GM18508 (cell line): ENCODE measurements at regions not wholly inside any gene's neighbourhood (a gene's known extent, or its start where the extent isn't known, plus 50 kb on each side); places are given as distances from the start of the nearest gene placed in this dataset.
"Not testable (repeated sequence)": the region's sequence is repeated elsewhere in the genome, so short reads cannot be mapped to it uniquely, and the experiment has no call there.

Experiments
- ATAC-seq: cut with Tn5 transposase; IDR thresholded peaks from one replicate; pipeline ENCODE4 v1.9.1; 2021; ENCODE audit warnings: moderate number of reproducible peaks; ENCODE audit not compliant: insufficient read depth, unreplicated experiment

DNA sequence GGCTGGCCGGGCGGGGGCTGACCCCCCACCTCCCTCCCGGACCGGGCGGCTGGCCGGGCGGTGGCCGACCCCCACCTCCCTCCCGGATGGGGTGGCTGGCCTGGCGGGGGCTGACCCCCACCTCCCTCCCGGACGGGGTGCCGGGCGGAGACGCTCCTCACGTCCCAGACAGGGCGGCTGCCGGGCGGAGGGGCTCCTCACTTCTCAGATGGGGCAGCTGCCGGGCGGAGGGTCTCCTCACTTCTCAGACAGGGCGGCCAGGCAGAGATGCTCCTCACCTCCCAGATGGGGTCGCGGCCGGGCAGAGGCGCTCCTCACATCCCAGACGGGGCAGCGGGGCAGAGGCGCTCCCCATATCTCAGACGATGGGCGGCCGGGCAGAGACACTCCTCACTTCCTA, 965.8 kb upstream of the DEFB115 start:
- not testable (repeated sequence) for ATAC-seq

DNA sequence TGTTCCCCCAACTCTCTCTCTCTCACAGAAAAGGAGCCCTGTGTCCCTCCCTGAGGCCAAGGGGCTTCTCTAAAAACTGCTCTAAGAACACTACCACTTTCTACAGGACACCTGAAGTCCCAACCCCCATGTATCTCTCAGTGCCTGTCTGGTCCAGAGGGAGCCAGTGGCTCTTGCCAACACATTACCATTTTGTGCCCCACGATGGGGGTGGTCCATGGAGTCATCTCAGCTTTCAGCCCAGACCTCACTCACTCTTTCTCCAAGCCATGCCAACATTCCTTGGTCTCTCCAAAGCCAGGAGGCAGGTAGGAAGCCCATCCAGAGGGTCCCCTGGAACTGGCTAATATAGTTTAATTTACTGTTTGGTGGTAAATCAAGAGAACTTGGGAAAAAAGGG, 962.1 kb upstream of the DEFB115 start:
- not testable (repeated sequence) for ATAC-seq

DNA sequence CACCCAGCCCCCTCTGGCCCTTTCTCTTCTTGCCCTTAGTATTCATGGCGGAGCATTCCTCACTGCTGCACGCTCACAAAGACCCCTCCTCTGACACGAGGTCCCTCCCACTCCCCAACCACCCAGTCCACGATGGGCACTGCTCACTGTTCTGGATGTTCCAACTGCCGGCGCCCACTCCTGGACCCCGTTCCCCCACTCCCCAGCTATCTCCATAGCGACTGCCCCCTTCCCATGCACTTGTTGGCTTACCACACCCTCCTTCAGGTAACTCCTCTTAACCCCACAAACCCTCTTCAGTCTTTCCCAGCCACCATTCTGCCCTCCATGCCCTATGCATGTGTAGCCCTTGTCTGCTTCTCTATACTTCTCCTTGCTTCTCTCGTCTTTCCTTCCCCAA, 961.5 kb upstream of the DEFB115 start:
- not testable (repeated sequence) for ATAC-seq

DNA sequence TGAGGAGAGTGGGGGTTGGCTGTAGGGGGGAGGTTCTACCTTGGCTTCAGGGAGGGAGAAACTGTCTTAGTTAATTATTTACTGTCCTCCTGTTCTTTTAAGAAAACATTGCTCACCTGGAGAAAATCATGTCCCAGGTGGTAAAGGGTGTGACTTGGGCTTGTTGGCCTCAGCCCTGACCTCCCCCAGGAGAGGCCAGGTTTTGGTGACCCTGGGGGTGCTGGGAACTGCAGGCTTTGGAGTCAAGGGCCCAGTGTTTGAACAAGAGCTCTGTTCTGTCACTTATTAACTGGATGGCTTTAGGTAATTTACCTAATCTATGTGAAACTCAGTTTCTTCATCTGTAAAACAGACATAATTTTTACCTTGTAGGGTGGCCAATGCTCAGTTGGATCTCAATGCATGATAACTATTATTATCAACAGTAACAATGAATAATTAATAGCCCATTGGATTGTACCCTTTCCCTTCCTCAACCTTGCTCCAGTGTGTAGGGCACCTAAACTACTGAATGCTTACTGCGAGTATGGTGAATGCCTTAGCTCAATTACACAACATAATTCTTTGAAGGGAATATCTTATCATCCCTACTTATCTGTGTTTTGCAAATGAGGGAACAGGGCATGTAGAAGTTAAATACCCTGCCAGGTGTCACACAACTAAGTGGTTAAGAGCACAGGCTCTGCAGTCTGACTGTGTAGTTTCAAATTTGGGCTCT, 959.4 kb upstream of the DEFB115 start:
- ATAC-seq: not testable (repeated sequence)

DNA sequence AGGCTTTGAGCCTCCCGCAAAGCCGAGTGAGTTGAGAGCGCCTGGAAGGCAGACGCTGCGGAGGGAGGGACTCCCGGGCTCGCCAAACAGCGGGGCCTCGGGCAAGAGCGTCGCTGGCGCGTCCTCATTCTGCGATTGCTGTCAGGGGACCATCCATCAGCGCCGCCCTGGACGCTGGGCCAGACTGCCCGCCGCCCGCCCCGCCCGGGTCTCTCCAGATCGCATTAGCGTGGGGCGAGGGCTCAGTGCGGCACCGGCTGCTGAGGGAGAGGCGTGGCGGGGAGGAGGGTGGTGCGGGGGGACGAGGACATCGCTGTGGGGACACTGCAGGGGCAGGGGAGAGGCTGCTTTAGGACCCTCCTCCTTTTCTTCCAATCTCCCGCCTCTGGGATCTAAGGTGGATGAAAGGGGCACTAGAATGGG, 957.2 kb upstream of the DEFB115 start:
- ATAC-seq: not testable (repeated sequence)

DNA sequence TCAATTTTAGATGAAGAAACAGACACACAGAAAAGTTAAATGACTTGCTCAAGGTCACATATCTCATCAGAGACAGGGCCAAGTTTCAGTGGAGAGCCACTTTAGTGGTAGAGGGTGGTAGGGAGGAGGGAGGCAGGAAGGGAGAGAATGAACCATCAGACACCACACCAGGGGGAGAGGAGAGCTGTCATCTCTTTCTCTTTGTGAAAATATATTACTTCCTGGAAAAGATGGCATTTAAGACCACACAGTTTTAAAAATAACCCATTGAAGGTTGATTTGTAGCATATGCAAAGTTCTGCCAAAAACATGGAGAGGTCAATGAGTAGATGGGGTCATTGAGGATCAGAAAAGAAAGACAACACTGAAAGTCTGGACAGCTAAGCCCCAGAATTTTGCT, 954.7 kb upstream of the DEFB115 start:
- not testable (repeated sequence) for ATAC-seq

DNA sequence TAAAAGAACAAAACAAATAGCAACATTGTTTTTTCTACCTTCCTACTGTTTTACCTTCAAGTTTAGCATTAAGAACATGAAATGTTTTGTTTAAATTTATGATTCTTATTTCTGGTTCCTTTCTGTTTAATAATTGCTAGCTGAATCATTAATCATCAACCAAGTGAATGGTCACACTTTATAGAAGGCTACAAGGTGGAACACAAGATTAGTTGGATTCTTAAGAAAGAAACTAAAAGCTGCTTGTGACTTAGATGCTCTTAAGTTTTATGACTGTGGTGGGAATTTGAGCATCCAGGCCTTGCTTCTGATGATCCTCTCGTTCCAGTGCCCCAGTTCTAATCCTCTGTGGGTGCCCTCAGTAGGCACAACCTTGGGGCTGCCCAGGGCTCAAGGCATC, 947.5 kb upstream of the DEFB115 start:
- not testable (repeated sequence) for ATAC-seq

DNA sequence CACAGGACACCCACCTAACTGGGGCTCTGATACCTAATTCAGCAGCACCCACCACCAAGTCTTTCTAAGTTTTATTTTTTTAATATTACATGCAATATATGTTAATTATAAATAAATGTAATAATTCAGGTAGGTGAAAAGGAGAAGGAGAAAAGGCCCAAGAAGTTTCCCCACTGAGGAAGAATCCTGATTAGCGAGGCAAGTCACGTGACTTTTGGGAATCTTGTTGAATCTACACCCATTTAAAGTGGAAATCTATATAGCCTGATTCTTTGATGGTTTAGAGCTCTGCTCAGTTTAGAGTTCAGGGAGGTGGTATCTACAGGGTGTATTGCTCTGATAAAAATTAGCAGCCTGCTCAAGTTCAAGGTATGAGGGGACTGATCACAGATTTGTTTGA, 947.1 kb upstream of the DEFB115 start:
- ATAC-seq: not testable (repeated sequence)

DNA sequence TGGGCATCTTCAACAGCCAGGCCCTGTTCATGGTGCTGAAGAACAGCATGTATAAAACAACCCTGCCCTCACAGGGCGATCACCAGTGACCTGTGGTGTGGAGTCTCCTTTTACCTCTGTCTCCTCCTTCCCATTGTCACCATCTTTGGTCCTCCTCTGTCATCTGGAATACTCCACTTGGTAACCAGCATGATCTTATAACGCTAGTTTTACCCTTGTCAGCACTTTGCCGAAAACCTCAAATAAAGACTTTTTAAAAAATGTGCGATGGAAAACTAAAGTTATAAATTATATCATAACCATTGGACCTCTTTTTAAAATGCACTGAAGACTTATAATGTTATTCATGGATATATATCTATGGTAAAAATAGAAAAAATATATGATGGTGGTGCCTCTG, 945.2 kb upstream of the DEFB115 start:
- ATAC-seq: not testable (repeated sequence)

DNA sequence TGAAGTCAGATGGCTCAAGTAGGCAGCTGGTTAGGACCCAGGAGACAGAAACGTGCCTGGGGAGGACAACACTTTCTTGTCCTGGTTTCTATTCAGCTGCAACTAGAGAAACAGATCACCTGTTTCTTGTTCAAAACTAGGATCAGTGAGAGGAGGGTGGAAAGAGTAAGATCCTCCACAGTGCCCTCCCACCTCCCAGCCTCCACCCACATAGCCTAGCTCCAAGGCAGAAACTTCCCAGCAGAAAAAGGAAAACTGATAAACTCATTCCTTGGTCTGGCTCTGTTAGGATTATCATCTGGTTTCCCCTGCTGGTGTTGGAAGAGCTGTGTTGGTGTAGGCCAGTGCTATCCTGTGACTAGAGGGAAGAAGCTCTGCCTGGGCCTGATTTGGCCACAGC, 943.8 kb upstream of the DEFB115 start:
- not testable (repeated sequence) for ATAC-seq

DNA sequence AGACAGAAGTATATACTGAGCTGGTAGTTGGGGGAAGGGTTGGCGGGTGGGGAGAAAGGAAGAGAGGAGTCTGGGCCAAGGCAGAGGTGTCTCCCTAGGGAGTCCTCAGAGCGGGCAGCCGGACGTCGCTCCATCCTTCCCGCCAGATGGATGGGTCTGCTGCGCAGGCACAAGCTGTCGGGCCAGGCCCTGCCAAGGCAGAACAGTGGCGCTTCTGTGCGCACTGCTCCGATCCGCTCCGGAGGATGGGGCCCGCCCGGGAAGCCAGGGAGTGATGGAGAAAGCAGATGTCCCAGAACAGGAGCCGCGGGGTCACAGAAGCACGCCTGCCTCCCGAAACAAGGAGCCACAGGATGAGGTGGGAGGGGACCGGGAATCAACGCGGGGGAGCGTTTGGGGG, 941.4 kb upstream of the DEFB115 start:
- ATAC-seq: not testable (repeated sequence)

DNA sequence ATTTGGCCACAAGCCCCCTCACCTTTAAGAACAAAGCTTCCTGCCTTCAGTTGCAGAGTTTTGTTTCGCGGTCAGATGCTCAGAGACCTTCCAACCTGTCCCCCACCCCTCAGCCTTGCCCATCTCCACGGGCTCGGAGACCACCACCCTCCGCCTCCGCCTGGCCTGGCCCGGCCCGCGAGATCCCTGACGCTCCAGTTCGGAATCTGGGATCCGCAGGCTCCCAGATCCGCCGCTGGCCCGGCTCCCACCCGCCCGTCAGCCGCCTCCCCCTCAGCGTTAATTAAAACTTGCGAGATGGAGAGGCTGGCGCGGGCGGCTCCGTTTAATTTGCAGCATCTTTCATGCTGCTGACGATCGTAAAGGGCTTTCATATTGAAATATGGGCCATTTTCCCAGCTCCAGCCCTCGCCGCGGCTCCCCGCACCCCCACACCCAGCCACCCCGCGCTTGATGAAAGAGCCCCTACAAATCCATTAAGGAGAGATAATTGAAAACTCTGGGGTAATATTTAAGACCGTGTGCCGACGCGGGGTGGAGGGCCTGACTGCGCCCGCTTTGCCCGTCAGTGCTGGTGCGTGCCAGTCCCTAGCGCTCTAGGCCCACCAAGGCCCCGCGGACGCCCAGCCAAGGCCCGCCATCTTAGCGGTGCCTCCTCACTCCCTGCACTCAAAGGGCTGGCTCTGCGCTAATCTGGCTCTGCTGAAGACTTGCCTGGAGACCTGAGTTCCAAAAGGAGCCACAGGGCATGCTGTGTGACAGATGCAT, 940.7 kb upstream of the DEFB115 start:
- ATAC-seq: not testable (repeated sequence)

DNA sequence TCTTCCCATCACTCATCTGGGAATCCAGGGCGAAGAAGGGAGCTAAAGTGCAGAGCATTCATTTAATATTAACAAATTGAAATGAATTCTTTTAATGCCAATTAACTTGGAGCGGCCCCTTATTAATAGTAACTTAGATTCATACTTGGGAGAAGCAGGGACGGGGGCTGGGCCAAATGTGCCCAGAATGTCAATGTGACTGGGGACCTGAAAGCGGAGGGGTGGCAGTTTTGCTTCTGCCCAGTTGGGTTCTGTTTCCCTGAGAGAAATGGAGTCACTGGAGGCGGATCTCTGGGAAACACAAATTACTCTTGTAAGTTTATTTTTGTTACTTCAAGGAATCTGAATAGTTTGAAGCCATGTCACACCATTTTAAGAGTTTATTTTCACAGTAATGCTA, 923.7 kb upstream of the DEFB115 start:
- ATAC-seq: not testable (repeated sequence)

DNA sequence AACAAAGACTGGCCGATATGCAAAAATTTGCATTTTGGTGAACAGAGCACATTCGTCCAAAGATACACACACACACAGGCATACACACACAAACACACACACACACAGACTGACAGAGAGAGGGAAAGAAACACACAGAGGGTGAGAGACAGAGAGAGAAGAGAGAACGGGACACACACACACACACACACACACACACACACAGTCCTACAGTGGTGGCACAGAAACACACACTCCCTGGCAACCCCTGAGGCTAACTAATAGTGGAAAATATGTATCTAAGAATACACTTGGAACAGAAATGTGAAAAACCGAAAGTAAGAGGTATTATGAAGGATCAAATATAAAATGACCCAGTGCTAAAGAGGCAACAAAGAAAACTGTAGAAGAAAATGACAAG, 919.9 kb upstream of the DEFB115 start:
- not testable (repeated sequence) for ATAC-seq

DNA sequence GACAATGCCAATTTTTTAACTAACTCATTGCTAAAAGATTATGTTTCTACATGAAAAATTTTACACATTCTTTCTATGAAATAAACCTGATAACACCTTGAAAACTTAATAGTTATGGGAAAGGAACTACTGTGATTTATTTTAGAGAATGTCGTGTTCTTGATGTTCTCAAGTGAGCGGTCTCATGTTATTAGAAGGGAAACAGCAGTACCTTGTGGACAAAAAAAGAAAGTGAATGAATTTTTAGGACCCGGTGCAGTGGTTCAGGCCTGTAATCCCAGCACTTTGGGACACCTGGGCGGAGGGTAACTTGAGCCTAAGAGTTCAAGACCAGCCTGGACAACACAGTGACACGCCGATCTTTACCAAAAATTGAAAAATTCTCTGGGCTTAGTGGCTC, 908.5 kb upstream of the DEFB115 start:
- not testable (repeated sequence) for ATAC-seq

DNA sequence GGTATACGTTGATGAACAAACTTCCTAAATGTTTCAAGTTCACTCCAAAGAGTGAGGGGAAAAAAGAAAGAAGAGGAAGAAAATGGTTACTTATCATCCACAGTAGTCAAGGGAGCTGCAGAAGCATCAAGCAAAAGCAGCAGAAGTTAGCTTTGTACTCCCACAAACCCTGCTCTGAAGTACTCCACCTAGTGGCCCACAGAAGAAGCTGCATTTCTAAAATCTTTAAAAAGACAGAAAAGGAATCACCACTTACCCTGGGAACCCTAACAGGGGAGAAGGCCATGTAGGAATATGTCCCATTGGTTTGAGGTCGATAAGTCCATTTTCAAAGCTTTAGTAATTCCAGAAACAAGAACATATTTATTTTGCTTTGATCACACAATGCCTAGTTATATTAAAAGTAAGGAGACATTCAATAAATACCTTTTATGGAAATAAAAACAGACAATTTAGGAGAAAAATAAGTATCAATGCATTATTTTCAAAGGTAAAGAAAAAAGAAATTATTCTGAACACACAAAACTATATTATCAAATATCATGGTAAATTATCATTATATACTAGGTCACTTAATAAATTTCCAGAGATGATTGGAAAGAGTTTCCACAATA, 900.5 kb upstream of the DEFB115 start:
- not testable (repeated sequence) for ATAC-seq

DNA sequence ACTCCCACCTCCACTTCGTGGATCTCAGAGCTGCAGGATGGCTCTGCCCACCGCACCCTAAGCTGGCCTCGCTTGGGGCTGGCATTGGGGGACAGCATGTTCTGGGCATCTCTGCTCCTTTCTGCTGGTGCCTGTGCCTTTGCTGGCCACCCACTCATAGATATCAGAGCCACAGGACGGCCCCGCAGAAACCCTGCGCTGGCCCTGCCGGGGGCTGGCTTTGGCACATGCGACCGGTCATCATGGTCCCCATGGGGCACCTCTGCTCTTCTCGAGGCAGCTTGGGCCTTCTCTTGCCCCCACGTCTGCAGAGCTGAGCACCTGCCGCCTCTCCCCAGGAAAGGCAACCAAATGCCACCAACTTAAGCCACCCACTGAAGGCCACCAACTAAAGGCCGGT, 895.7 kb upstream of the DEFB115 start:
- ATAC-seq: not testable (repeated sequence)

DNA sequence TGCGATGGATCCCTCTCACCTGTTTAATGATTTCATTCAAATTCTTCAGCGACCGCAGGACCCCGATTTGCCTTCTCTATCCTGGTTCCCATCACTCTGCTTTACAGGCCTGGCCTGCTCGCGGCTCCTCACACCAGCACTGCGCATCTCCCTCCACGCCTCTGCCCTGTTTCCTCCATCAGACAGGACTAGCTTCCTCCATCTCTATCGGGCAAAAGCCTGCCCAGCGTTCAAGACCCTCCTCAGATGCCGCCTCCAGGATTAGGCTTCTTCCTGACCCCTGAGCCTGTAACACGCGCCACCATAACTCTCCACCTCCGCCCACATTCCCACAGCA, 881.1 kb upstream of the DEFB115 start:
- not testable (repeated sequence) for ATAC-seq

DNA sequence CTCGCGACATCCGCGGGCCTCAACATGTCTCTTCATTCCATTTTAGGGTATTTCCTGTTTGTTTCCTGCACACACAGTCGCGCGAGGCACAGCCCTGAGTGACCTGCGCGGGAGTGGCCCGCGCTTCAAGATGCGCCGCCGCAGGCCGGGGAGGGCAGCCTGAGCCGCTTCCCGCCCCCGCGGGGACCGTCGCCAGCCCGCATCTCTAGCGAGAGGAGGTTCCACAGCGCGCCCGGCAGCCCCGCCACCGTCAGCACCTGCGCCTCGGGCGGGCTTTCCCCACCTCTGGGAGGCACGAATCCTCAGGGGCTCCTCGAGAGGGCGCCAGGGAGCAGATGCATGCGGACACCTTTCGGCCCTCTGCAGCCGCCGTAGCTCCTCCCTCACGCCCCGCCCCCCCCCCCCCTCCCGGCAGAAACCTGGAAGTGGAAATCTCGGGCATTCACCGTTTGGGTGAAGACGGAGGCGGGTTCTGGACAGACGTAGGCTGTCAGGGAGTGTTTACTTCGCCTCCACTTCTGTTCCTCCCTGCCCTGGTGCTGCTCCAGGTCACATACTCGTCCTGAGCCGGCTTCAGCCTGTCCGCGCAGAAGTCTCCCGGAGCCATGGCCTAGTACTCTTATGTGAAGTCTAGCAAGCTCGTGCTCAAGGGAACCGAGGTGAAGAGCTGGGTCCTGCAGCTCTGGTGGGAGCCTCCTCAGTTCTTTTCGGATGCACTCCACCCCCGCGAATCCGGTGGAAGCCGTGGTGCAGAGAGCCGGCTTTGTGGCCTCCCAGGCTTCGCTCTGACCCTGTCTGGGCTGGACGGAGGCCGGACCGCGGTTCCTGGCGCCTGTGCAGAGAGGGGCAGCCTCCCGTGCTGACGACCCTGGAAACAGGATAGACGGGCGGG, 880.5 kb upstream of the DEFB115 start:
- ATAC-seq: peak; percentile 88

DNA sequence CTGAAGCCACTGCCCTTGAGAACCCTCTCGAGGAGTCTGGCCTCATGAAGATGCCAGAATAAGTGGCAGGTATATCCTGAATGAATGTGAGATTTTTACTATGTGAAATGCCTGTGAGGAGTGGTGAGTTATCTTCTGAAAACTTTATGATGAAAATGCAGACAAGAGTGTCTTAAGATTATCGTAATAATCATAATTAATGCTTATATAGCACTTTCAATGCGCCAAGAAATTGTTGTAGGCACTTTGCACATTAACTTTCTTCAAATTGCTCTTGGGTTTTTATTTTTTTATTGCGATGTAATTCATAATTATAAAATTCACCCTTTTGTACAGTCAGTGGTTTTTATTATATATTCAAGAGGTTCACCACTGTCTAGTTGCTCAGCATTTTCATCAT, 879.1 kb upstream of the DEFB115 start:
- ATAC-seq: not testable (repeated sequence)
